Mucosa of descending colon (tissue), 3 donors: ENCODE measurements at regions not wholly inside any gene's neighbourhood (a gene's known extent, or its start where the extent isn't known, plus 50 kb on each side); places are given as distances from the start of the nearest gene placed in this dataset.

ENCODE experiments used
- ATAC-seq: fragments of 200-7000 bp; cut with Tn5 transposase; one replicate; pipeline ENCODE4 v1.9.1; 2020; ENCODE audit warnings: mild to moderate bottlenecking, moderate library complexity
- DNase-seq, 3 donors: peaks; one replicate each; pipeline ENCODE4 v3.0.0-alpha.2; 2020
- H3K36me3 ChIP-seq: fragments of 200-600 bp; one replicate; pipeline ENCODE4 v1.8.0; 2021; ENCODE audit warnings: low read depth, mild to moderate bottlenecking
- H3K4me1 ChIP-seq: fragments of 200-600 bp; one replicate; pipeline ENCODE4 v1.8.0; 2021; ENCODE audit warnings: low read depth, mild to moderate bottlenecking
- H3K4me3 ChIP-seq: fragments of 200-600 bp; one replicate; pipeline ENCODE4 v1.8.0; 2021; ENCODE audit warnings: mild to moderate bottlenecking
- H3K9me3 ChIP-seq: fragments of 200-600 bp; one replicate; pipeline ENCODE4 v1.8.0; 2021; ENCODE audit warnings: mild to moderate bottlenecking
- intact Hi-C, 2 donors: fragments of 100-400 bp; cut with DNase I in 1 of 2; cut with micrococcal nuclease in 1 of 2; formaldehyde crosslinking; loops; one replicate each; pipeline versions ENCODE4 v1.11.0 to v1.11.1; 2022; cut with DNase I, micrococcal nuclease
- TF ChIP-seq, protein P1 (sequence below): fragments of 200-600 bp; IDR thresholded peaks from one replicate; pipeline ENCODE4 v1.8.0; 2022; ENCODE audit warnings: antibody characterized with exemption, mild to moderate bottlenecking
- donor health status: DM: no; HTN: no; CAD: no; lungs with moderate emphysema.
- donor health status: DM: no; HTN: no; CAD: no.
- donor health status: DM: no; HTN: yes; CAD: no.

DNA sequence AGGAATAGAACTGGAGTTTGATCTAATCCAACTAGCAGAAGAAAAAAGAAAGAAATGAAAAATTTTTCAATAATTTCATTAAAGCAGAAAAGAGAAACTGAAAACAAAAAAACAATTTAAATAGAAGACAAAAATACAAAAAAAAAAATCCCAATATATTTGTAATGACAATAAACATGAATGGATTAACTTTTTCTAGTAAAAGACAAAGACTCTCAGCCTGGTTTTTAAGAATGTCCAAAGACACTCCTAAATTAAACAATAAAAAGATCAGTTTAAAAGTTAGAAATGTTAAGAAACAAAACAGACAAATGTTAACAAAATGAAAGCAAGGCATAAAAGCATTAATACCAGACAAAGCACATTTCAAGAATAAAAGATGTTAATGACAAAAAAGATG, 50.3 kb upstream of the ME3 start:
- no peak for ATAC-seq
- Histone ChIP-seq H3K4me1 (no peaks in the 10 kb centered on the region), H3K9me3 (peaks cover 5% of the 10 kb centered on the region), H3K4me3 (no peak overlapping the region), H3K36me3 (no peaks in the 10 kb centered on the region)
- intact Hi-C loops: no loop called here
- TF ChIP-seq, protein P1, sequence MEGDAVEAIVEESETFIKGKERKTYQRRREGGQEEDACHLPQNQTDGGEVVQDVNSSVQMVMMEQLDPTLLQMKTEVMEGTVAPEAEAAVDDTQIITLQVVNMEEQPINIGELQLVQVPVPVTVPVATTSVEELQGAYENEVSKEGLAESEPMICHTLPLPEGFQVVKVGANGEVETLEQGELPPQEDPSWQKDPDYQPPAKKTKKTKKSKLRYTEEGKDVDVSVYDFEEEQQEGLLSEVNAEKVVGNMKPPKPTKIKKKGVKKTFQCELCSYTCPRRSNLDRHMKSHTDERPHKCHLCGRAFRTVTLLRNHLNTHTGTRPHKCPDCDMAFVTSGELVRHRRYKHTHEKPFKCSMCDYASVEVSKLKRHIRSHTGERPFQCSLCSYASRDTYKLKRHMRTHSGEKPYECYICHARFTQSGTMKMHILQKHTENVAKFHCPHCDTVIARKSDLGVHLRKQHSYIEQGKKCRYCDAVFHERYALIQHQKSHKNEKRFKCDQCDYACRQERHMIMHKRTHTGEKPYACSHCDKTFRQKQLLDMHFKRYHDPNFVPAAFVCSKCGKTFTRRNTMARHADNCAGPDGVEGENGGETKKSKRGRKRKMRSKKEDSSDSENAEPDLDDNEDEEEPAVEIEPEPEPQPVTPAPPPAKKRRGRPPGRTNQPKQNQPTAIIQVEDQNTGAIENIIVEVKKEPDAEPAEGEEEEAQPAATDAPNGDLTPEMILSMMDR: no peak
- no peak for DNase-seq
